ENCODE measurements at regions not wholly inside any gene's neighbourhood (a gene's known extent, or its start where the extent isn't known, plus 50 kb on each side); places are given as distances from the start of the nearest gene placed in this dataset.

- TF ChIP-seq GATA2 (IDR thresholded peaks at IDR 0.05; ENCODE audit: low read depth, low read length), result no peak
- TF ChIP-seq GATA3 (IDR thresholded peaks at IDR 0.05; ENCODE audit: low read depth, low read length), result no peak
These were observed 561.1 kb downstream of the TCERG1L start for GRCh38 chr10:130750441-130750840.

Measured in SH-SY5Y (cell line).